Testis (tissue), 2 donors: ENCODE measurements at regions not wholly inside any gene's neighbourhood (a gene's known extent, or its start where the extent isn't known, plus 50 kb on each side); places are given as distances from the start of the nearest gene placed in this dataset.

Experiments
- DNase-seq: peaks from one replicate; pipeline ENCODE4 v3.0.0-alpha.2; 2019
- H3K27ac ChIP-seq, 2 donors: fragments of 200-600 bp; sonication (generic); one replicate each; pipeline ENCODE4 v1.5.1; 2019
- H3K27me3 ChIP-seq: fragments of 200-600 bp; sonication (generic); one replicate; pipeline ENCODE4 v1.5.1; 2019
- H3K36me3 ChIP-seq: fragments of 200-600 bp; sonication (generic); one replicate; pipeline ENCODE4 v1.5.1; 2017; ENCODE audit warnings: low read depth; ENCODE audit errors: missing control alignments
- H3K4me1 ChIP-seq: fragments of 200-600 bp; sonication (generic); one replicate; pipeline ENCODE4 v1.5.1; 2019
- H3K4me3 ChIP-seq, 2 donors: fragments of 200-600 bp; sonication (generic); one replicate each; pipeline ENCODE4 v1.5.1; 2017 to 2019
- H3K9me3 ChIP-seq: fragments of 200-600 bp; sonication (generic); one replicate; pipeline ENCODE4 v1.5.1; 2017
- CTCF ChIP-seq, 3 experiments: fragments of 450-650 bp in 2 of 3; fragments of 200-600 bp in 1 of 3; sonication (generic) in 1 of 3; IDR thresholded peaks; one replicate each; pipeline ENCODE4 v1.5.1; 2016 to 2019; ENCODE audit warnings: antibody characterized with exemption in 3 of 3, mild to moderate bottlenecking in 2 of 3, moderate library complexity in 1 of 3
- POLR2A ChIP-seq: fragments of 450-650 bp; IDR thresholded peaks from one replicate; pipeline ENCODE4 v1.6.1; 2017; ENCODE audit warnings: antibody characterized with exemption, mild to moderate bottlenecking, moderate library complexity
- WGBS, 2 donors: methylation state at CpG; one replicate each; pipeline ENCODE4 v1.1.5; 2018; 5-methylcytosine and 5-hydroxymethylcytosine counted together
- intact Hi-C: fragments of 100-400 bp; cut with DNase I; formaldehyde crosslinking; loops from one replicate; pipeline ENCODE4 v1.15.1; 2023; ENCODE audit warnings: low total_unique reads

- Histone ChIP-seq H3K27me3 (no peaks in the 10 kb centered on the region), H3K9me3 (no peaks in the 10 kb centered on the region), H3K27ac (no peak overlapping the region), H3K4me1 (no peaks in the 10 kb centered on the region), H3K36me3 (no peaks in the 10 kb centered on the region), H3K4me3 (no peak overlapping the region)
- DNase-seq: no peak
- intact Hi-C loops: no loop called here
- 43 to 45% methylated on average over 1 of the region's 1 CpG for WGBS, 2 donors
- TF ChIP-seq POLR2A (no peak), CTCF (IDR thresholded peaks at IDR 0.05) (no peak)
Measured at GRCh38 chr7:89934101-89934500, 220.2 kb upstream of the STEAP1 start.

GRCh38 chr7:89943525-89944050 is 210.7 kb upstream of the STEAP1 start:
- H3K36me3 ChIP-seq: no peaks in the 10 kb centered on the region
- no peak for DNase-seq
- WGBS, 2 donors: 35 to 38% methylated on average over 3 of the region's 3 CpGs
- no peak overlapping the region for H3K27ac ChIP-seq
- TF ChIP-seq POLR2A: no peak
- TF ChIP-seq CTCF (IDR thresholded peaks at IDR 0.05): no peak
- H3K4me3 ChIP-seq: no peak overlapping the region
- intact Hi-C loops: no loop called here
- H3K9me3 ChIP-seq: no peaks in the 10 kb centered on the region
- no peaks in the 10 kb centered on the region for H3K27me3 ChIP-seq
- no peaks in the 10 kb centered on the region for H3K4me1 ChIP-seq

GRCh38 chr7:89958525-89959068 is 195.7 kb upstream of the STEAP1 start:
- DNase-seq: no peak
- Histone ChIP-seq H3K4me3 (no peak overlapping the region), H3K36me3 (no peaks in the 10 kb centered on the region), H3K4me1 (no peaks in the 10 kb centered on the region), H3K9me3 (no peaks in the 10 kb centered on the region), H3K27ac (no peak overlapping the region), H3K27me3 (no peaks in the 10 kb centered on the region)
- intact Hi-C loops: no loop called here
- TF ChIP-seq CTCF (IDR thresholded peaks at IDR 0.05): no peak
- TF ChIP-seq POLR2A: no peak

GRCh38 chr7:89966067-89966664 is 188.1 kb upstream of the STEAP1 start:
- H3K36me3 ChIP-seq: no peaks in the 10 kb centered on the region
- H3K27me3 ChIP-seq: no peaks in the 10 kb centered on the region
- intact Hi-C loops: no loop called here
- no peaks in the 10 kb centered on the region for H3K9me3 ChIP-seq
- no peaks in the 10 kb centered on the region for H3K4me1 ChIP-seq
- no peak for DNase-seq
- no peak overlapping the region for H3K27ac ChIP-seq
- H3K4me3 ChIP-seq: no peak overlapping the region
- 75 to 77% methylated on average over 4 of the region's 4 CpGs for WGBS, 2 donors
- TF ChIP-seq CTCF (IDR thresholded peaks at IDR 0.05) (no peak), POLR2A (no peak)

GRCh38 chr7:89975577-89975976 is 178.7 kb upstream of the STEAP1 start:
- intact Hi-C loops: no loop called here

More at GRCh38 chr7:89975577-89975976, 178.7 kb upstream of the STEAP1 start:
- no peaks in the 10 kb centered on the region for H3K4me1 ChIP-seq
- no peak for DNase-seq
- TF ChIP-seq CTCF (IDR thresholded peaks at IDR 0.05) (no peak), POLR2A (no peak)
- WGBS, 2 donors: 80 to 92% methylated on average over 2 of the region's 2 CpGs
- no peak overlapping the region for H3K4me3 ChIP-seq
- H3K27ac ChIP-seq: no peak overlapping the region
- no peaks in the 10 kb centered on the region for H3K9me3 ChIP-seq
- no peaks in the 10 kb centered on the region for H3K27me3 ChIP-seq
- H3K36me3 ChIP-seq: no peaks in the 10 kb centered on the region
